Fibroblast of skin of back (primary cell): ENCODE measurements at regions not wholly inside any gene's neighbourhood (a gene's known extent, or its start where the extent isn't known, plus 50 kb on each side); places are given as distances from the start of the nearest gene placed in this dataset.
"Not testable (repeated sequence)": the region's sequence is repeated elsewhere in the genome, so short reads cannot be mapped to it uniquely, and the experiment has no call there.

ENCODE experiments used
- DNase-seq: peaks from one replicate; pipeline ENCODE4 v3.0.0-alpha.2; 2013

GRCh38 chr9:1115370-1115769 is 65.2 kb downstream of the DMRT2 start:
- no peak for DNase-seq

GRCh38 chr9:1117439-1117838 is 67.3 kb downstream of the DMRT2 start:
- no peak for DNase-seq

GRCh38 chr9:1120500-1121165 is 70.5 kb downstream of the DMRT2 start:
- DNase-seq: no peak

GRCh38 chr9:1125741-1126140 is 75.6 kb downstream of the DMRT2 start:
- peak; percentile 61 for DNase-seq

- DNase-seq: no peak
Measured at GRCh38 chr9:1128046-1128445, 77.9 kb downstream of the DMRT2 start.

- DNase-seq: no peak
Measured at GRCh38 chr9:1129382-1129781, 79.2 kb downstream of the DMRT2 start.

DNA sequence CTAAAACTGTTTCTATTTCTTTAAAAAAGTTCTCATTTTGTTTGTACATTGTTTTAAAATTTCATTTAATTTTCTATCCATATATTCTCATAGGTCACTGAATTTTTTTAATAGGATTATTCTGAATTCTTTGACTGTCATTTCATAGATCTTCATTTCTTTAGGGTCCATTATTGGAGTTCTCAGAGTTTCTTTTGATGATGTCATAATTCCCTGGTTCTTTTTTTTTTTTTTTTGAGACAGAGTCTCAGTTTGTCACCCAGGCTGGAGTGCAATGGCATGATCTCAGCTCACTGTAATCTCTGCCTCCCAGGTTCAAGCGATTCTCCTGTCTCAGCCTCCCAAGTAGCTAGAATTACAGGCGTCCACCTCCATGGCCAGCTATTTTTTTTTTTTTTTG is 89.9 kb downstream of the DMRT2 start:
- no peak for DNase-seq

DNA sequence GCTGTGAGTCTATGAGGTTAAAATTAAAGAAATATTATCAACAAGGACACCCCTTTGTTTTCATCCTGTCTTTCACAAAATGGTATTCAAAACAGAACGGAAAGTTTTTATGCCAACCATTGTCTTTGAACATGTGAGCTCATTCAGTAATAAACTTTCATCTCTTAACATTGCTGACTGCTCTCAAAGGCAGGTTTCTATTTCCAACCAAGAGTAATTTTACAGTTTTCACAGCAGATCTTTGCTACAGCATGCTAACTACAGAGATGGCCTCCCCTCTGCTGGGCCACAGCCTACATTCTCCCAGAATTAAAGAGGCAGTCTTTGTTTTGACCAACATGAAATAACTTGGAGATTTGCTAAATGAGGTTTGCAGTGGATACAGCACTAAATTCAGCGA is 101.5 kb downstream of the DMRT2 start:
- DNase-seq: no peak

DNA sequence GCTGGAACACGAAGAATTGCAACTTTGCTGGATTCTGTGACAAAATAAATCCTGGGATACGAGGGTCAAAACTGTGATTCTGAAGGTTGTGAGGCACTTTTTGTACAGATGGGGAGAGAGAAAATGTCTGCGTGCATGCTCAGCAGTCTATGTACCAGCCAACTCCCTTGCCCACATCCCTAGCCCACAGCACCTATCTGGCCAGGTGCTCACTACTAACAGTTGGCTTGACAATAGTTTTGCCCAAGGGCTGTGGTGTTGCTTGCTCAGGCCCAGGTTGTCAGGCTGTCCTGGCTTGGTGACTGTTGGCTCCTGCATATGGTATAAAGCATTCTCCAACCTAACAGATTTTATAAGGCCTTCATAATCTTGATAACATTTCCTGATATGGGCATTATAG is 102.0 kb downstream of the DMRT2 start:
- DNase-seq: no peak

- DNase-seq: peak; percentile 9
Measured at GRCh38 chr9:1154739-1155138, 104.6 kb downstream of the DMRT2 start.

GRCh38 chr9:1155602-1156001 is 105.4 kb downstream of the DMRT2 start:
- no peak for DNase-seq

GRCh38 chr9:1156794-1157550 is 106.8 kb downstream of the DMRT2 start:
- no peak for DNase-seq

- no peak for DNase-seq
Measured at GRCh38 chr9:1157836-1158235, 107.7 kb downstream of the DMRT2 start.

DNA sequence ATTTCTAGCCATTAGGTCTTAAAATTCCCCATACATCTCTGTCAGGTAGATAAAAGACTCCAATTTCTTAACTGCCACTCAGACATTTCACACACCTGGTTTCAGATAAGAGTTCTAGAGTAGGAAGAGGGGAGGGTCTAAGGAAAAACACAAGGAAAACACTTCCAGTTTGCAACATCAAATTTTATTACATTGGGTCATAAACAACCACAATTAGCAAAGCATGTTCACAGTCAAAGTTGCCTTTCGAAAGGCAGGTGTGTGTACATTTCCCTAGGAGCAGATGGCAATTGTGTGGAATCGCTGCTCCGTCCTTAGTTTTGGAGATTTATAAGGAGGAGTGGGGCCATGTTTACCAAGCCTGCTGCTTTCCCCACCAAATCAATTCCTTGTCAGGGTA is 120.8 kb downstream of the DMRT2 start:
- DNase-seq: no peak

DNA sequence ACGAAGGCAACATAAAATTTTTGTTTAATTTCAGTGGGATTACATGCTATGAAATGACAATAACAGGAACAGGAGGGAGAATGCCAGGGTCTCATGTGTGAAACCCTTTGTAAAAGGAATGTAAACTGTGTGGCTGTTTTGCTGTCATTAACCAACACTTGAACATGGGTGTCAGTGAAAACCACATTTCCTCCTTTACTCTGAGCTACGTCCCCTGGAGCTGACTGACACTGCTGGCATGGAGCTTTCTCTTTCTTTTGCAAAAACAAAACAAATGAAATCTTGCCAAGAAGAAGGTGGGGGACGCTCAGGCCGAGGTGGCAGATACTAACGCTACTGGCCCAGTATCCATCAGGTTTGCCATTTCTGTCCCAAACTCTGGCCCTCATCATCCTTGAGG is 121.4 kb downstream of the DMRT2 start:
- DNase-seq: no peak

- DNase-seq: peak; percentile 78
Measured at GRCh38 chr9:1173211-1173610, 123.1 kb downstream of the DMRT2 start.

GRCh38 chr9:1173993-1174392 is 123.8 kb downstream of the DMRT2 start:
- no peak for DNase-seq

DNA sequence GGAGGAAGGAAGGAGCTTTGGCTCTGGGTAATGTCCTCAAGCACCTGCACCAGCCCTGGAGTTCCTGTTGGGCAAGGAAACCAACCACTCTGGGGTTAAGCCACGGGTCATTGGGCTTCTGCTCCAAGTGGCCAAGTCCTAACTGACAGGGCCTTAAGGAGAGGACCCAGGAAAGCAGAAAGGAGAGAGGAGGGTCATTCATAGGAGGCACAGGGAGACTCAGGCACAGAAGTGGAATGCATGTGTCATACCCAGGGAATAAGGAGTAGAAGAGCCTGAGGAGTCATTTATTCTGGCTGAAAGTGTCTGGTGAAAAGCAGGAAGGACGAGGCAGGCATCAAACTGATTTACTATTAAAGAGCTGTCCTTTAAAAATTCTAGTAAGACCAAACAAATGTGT is 129.2 kb downstream of the DMRT2 start:
- DNase-seq: no peak

DNA sequence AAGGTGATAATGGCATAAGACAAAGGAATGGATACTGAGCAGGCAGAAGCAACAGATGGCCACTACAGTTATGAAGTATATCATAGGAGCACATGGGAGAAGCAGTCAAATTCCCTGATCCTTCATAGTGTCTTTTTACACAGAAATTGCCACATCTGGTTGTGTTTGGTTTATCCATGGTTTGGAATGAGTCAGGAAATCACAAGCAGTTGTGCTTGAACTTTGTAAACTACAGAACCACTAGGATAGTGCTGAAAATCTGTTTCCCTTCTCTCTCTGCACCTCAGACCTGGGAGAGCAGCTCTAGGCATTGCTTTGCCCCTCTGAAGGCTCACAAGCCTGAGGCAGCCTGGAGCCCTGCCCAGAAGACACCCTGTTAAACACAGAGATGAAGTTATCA is 134.0 kb downstream of the DMRT2 start:
- no peak for DNase-seq

DNA sequence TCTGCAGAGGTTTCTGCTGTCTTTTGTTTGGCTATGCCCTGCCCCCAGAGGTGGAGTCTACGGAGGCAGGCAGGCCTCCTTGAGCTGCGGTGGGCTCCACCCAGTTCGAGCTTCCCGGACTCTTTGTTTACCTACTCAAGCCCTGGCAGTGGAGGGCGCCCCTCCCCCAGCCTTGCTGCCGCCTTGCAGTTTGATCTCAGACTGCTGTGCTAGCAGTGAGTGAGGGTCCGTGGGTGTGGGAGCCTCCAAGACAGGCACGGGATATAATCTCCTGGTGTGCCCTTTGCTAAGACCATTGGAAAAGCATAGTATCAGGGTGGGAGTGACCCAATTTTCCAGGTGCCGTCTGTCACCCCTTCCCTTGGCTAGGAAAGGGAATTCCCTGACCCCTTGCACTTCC is 137.0 kb downstream of the DMRT2 start:
- not testable (repeated sequence) for DNase-seq

- not testable (repeated sequence) for DNase-seq
Measured at GRCh38 chr9:1195636-1196035, 145.5 kb downstream of the DMRT2 start.

- peak; percentile 35 for DNase-seq
Measured at GRCh38 chr9:1198085-1198484, 147.9 kb downstream of the DMRT2 start.

- no peak for DNase-seq
Measured at GRCh38 chr9:1200847-1201251, 150.7 kb downstream of the DMRT2 start.

DNA sequence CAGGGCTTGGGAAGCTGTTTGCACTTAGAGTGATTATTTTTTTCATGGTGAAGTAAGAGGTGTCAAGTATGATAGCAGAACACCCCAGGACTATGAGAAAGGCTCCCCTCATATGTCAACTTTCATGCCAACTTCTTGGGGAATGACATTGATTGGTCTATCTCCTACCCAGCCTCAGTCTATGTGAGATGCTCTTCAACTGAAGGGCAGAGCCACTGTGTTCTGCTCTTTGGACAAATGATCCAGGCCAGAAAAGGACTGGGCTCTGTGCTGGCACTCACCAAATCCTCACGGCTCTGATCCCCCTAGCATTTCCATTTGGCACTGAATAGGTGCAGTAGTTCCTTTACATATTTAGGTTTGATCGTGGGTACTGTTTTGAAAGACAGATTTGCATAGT is 151.1 kb downstream of the DMRT2 start:
- DNase-seq: no peak

GRCh38 chr9:1201901-1202300 is 151.7 kb downstream of the DMRT2 start:
- no peak for DNase-seq
